ENCODE measurements at regions not wholly inside any gene's neighbourhood (a gene's known extent, or its start where the extent isn't known, plus 50 kb on each side); places are given as distances from the start of the nearest gene placed in this dataset.

DNA sequence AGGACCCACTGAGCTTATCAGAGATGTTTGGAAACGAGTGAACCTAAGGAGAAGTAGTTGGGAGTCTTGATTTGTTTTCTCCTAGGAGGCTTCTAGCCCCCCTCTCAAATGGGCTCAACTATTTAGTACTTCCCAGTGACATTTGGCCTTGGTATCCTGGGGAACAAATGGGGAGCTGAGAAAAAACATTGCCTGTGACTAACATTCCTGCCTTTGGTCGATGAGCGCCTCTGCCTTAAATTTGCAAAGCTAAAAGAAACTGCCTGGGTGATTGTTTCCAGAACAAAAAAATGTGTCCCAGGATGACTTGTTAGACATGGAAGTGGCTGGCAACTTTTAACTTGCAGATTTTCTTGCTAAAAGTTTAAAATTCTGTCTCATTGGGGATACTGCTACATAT, 58.8 kb upstream of the IGFBP7 start:
- peak overlapping the region in 1 of 3 experiments; percentile 8 for H3K27ac Mint-ChIP-seq
- H3K9me3 Mint-ChIP-seq, result peaks cover 7% of the 10 kb centered on the region
- H3K36me3 Mint-ChIP-seq (ENCODE audit: low read depth), result peaks cover 7% of the 10 kb centered on the region
- no peak overlapping the region for H3K4me3 Mint-ChIP-seq
- TF ChIP-seq, protein P1, sequence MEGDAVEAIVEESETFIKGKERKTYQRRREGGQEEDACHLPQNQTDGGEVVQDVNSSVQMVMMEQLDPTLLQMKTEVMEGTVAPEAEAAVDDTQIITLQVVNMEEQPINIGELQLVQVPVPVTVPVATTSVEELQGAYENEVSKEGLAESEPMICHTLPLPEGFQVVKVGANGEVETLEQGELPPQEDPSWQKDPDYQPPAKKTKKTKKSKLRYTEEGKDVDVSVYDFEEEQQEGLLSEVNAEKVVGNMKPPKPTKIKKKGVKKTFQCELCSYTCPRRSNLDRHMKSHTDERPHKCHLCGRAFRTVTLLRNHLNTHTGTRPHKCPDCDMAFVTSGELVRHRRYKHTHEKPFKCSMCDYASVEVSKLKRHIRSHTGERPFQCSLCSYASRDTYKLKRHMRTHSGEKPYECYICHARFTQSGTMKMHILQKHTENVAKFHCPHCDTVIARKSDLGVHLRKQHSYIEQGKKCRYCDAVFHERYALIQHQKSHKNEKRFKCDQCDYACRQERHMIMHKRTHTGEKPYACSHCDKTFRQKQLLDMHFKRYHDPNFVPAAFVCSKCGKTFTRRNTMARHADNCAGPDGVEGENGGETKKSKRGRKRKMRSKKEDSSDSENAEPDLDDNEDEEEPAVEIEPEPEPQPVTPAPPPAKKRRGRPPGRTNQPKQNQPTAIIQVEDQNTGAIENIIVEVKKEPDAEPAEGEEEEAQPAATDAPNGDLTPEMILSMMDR (IDR thresholded peaks at IDR 0.05; ENCODE audit: unreplicated experiment in 3 of 3), result no peak
- peaks cover 30% of the 10 kb centered on the region for H3K4me1 Mint-ChIP-seq
- peaks cover 17% of the 10 kb centered on the region for H3K27me3 Mint-ChIP-seq (ENCODE audit: low read depth)

DNA sequence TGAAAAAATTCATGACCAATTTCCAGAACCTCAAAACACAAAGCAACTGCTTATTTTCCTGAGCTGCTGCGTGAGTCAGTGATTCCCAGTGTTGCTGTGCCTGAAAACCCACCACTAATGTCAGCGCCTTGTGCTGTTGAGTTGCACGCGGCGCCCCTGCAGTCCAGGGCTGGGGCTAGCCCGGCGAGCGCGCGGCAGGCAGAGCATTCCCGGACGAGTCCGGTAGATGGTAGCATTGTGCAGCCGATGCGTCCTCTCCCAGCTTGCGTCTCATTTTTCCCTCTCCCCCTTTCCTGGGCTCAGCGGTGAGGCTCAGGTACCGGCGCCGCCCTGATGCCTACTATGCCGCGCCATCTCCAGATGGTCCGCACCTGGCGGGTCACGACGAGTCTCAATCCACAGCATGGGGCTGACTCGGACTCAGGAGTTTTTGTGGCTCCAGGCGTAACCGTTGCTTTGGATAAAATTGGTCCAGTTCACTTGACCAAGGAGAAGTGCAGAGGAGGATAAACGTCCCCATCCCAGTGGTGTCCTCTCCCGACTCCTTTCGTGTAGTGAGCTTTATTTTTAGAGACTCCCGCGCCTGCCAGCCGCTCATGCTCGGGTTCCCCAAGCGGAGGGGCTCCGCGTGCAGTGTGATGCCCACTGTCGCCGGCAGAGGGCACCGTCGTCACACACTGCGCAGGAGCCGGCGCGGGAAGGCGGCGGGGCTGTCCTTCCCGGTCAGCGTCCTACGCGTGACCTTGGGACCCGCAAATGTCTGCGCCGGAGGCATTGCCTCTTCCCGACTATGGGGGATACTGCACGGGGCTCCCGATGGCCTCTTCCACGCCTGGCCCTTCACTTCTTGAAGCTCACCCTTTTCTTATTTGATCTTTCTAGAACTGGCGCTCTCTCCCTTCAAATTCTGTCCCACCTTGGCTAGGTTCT, 53.6 kb upstream of the IGFBP7 start:
- H3K4me3 Mint-ChIP-seq, result peak overlapping the region; percentile 89 to 93 (median 89)
- H3K36me3 Mint-ChIP-seq (ENCODE audit: low read depth), result no peaks in the 10 kb centered on the region
- peaks cover 15% of the 10 kb centered on the region for H3K27me3 Mint-ChIP-seq (ENCODE audit: low read depth)
- no peaks in the 10 kb centered on the region for H3K9me3 Mint-ChIP-seq
- TF ChIP-seq, protein P1 (IDR thresholded peaks at IDR 0.05; ENCODE audit: unreplicated experiment in 3 of 3), result peak; percentile 84 to 94 (median 85)
- H3K27ac Mint-ChIP-seq, result peak overlapping the region; percentile 42 to 81 (median 80)
- peaks cover 14% of the 10 kb centered on the region for H3K4me1 Mint-ChIP-seq

DNA sequence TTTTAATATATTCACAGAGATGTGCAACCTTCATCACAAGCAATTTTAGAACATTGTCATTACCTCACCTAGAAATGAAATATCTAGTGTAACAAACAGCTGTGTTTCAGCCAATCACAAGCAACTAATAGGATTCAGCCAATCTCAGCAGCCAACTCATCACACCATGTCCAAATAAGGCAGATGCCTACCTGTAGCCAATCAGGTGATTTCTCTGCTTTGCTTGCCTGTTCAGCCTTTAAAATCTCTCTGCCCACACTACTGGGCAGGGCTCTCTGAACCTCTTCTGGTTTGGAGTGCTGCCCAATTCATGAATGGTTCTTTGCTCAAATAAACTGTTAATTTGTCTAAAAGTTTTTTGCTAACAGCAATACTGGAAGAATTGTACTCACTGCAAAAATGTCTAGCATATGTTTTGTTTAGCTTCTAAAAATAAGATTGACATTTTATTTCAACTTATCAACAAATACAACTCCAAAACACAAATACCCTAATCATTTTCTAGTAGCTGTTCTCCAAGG, 52.4 kb upstream of the IGFBP7 start:
- Mint-ChIP-seq H3K27ac (no peak overlapping the region), H3K27me3 (ENCODE audit: low read depth) (peaks cover 15% of the 10 kb centered on the region), H3K36me3 (ENCODE audit: low read depth) (no peaks in the 10 kb centered on the region), H3K4me1 (peaks cover 10% of the 10 kb centered on the region), H3K4me3 (no peak overlapping the region), H3K9me3 (no peaks in the 10 kb centered on the region)
- TF ChIP-seq, protein P1 (IDR thresholded peaks at IDR 0.05; ENCODE audit: unreplicated experiment in 3 of 3), result no peak
